Upper lobe of left lung (tissue), 4 donors: ENCODE measurements at regions not wholly inside any gene's neighbourhood (a gene's known extent, or its start where the extent isn't known, plus 50 kb on each side); places are given as distances from the start of the nearest gene placed in this dataset.

Source experiments
- CTCF ChIP-seq, 6 experiments: fragments of 450-650 bp in 4 of 6; fragments of 200-600 bp in 2 of 6; sonication (generic) in 2 of 6; IDR thresholded peaks; one replicate each; pipeline ENCODE4 v1.5.1; 2016 to 2019; ENCODE audit warnings: antibody characterized with exemption in 6 of 6
- EP300 ChIP-seq, 4 donors: sonication (generic); formaldehyde crosslinking; IDR thresholded peaks; one replicate each; pipeline ENCODE4 v1.5.1; 2017; ENCODE audit warnings: antibody characterized with exemption in 4 of 4, control low read depth in 2 of 4
- POLR2AphosphoS5 ChIP-seq, 2 donors: sonication (generic); formaldehyde crosslinking; IDR thresholded peaks; one replicate each; pipeline ENCODE4 v1.5.1; 2017; ENCODE audit warnings: antibody characterized with exemption in 2 of 2

DNA sequence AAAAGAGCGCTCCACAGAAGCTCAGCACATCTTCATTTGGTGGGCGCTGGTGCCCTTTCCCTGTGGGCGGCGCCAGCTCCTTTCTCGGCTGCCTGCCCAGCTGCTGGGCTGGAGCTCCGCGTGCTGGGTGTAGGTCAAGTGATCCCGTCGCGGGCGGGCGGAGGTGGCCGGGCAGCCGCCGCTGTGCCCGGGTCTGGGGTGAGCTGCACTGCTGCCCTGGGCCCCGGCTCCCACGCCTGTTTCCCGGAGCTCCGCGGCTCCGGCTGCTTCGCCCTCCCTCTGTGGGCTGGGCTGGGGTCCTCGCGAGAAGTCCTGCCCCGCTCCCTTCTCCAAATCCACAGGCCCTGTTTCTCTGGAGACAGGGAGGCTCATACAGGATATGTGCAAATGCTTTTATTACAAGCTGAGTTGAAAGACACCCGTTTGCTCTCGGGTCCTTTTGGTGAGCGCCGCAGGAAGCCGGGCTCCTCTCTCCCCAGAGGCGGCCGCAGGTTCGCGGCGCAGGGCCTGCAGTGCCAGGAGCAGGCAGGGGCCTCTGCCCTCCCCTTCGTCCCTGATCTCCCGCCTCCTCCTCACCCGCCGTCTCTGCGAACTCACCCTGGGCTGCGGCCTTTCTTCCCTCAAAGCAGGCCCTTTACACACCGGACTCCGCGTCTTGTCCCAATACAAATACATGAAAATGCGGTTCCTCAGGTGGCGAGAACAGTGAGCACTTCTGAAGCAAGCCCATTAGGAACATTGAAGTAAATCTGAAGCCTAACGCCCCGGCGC, 67.8 kb upstream of the CAPRIN2 start:
- TF ChIP-seq CTCF (IDR thresholded peaks at IDR 0.05) (peak in 1 of 6 experiments; percentile 3), POLR2AphosphoS5 (IDR thresholded peaks at IDR 0.05) (peak in 1 of 2 donors; percentile 4), EP300 (IDR thresholded peaks at IDR 0.05) (no peak)
